HL-60 (cell line): ENCODE measurements at regions not wholly inside any gene's neighbourhood (a gene's known extent, or its start where the extent isn't known, plus 50 kb on each side); places are given as distances from the start of the nearest gene placed in this dataset.

ENCODE experiments used
- DNase-seq, 2 experiments: peaks; one replicate each; pipeline ENCODE4 v3.0.0-alpha.2; 2010 to 2020; ENCODE audit warnings: low read depth in 1 of 2, low spot score in 1 of 2
- H3K27ac ChIP-seq: fragments of 250-450 bp; sonication (Bioruptor Pico); replicated peaks from 2 replicates; pipeline ENCODE4 v1.5.1; 2020; ENCODE audit warnings: mild to moderate bottlenecking, moderate library complexity
- H3K27me3 ChIP-seq: fragments of 250-450 bp; sonication (Bioruptor Pico); 2 replicates; pipeline ENCODE4 v1.5.1; 2021; ENCODE audit warnings: mild to moderate bottlenecking, moderate library complexity; ENCODE audit not compliant: insufficient read depth, poor library complexity, severe bottlenecking
- H3K4me3 ChIP-seq: replicated peaks from 2 replicates; pipeline ENCODE4 v1.5.1; 2011; ENCODE audit warnings: mild to moderate bottlenecking, control low read depth, low read length; ENCODE audit not compliant: insufficient read depth
- CTCF ChIP-seq: IDR thresholded peaks from one replicate; pipeline ENCODE4 v1.5.1; 2011; ENCODE audit warnings: low read length, control low read depth, inconsistent platforms; ENCODE audit not compliant: insufficient read depth
- GABPA ChIP-seq: IDR thresholded peaks from 2 replicates; pipeline ENCODE4 v1.6.1; 2012; ENCODE audit warnings: low read depth
- POLR2AphosphoS5 ChIP-seq: IDR thresholded peaks from 2 replicates; pipeline ENCODE4 v1.6.1; 2012; ENCODE audit warnings: low read depth
- REST ChIP-seq: IDR thresholded peaks from 2 replicates; pipeline ENCODE4 v1.6.1; 2012; ENCODE audit warnings: low read depth; ENCODE audit not compliant: insufficient replicate concordance
- SPI1 ChIP-seq: IDR thresholded peaks from 2 replicates; pipeline ENCODE4 v1.6.1; 2012; ENCODE audit warnings: low read depth, mild to moderate bottlenecking, borderline replicate concordance

GRCh38 chr18:78092901-78093300, 843.3 kb downstream of the GALR1 start:
- DNase-seq: no peak
- TF ChIP-seq CTCF (no peak), POLR2AphosphoS5 (no peak), GABPA (no peak), REST (no peak), SPI1 (no peak)
- no peak overlapping the region for H3K4me3 ChIP-seq
- no peaks in the 10 kb centered on the region for H3K27me3 ChIP-seq
- H3K27ac ChIP-seq: no peak overlapping the region

DNA sequence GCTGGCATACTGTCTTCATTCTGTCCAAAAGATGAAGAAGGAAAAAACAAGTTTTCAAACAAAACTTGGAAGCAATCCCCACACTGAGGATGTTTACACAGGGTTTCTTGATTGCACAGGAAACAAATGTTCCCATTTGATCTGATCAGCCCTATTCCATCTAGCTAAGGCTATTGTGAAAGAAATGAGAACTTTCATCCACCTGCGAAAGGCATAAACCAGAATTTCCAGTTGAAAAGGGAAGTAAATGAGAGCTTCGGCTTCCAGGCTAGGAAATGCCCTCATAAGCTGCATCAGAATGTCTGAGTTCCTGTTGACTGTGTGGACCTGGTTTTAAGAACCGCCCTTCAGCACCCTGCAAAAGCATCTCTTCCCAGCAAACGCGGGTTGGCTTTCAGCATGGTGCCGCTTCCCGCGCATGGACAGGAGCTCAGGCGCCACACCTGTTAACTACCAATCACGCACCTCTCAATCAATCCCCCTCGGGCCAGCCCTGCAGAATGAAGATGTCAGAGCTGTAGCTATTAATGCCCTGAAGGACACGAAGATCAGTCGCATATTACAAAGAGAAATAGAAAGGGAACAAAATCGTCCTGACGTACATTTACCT, 850.4 kb downstream of the GALR1 start:
- no peak overlapping the region for H3K27ac ChIP-seq
- DNase-seq: no peak
- no peak overlapping the region for H3K4me3 ChIP-seq
- no peak for TF ChIP-seq CTCF
- H3K27me3 ChIP-seq: no peaks in the 10 kb centered on the region

- TF ChIP-seq POLR2AphosphoS5 (no peak), SPI1 (no peak), REST (no peak), CTCF (no peak), GABPA (no peak)
- Histone ChIP-seq H3K27ac (no peak overlapping the region), H3K27me3 (no peaks in the 10 kb centered on the region), H3K4me3 (no peak overlapping the region)
- no peak for DNase-seq
Measured at GRCh38 chr18:78101091-78101490, 851.4 kb downstream of the GALR1 start.

DNA sequence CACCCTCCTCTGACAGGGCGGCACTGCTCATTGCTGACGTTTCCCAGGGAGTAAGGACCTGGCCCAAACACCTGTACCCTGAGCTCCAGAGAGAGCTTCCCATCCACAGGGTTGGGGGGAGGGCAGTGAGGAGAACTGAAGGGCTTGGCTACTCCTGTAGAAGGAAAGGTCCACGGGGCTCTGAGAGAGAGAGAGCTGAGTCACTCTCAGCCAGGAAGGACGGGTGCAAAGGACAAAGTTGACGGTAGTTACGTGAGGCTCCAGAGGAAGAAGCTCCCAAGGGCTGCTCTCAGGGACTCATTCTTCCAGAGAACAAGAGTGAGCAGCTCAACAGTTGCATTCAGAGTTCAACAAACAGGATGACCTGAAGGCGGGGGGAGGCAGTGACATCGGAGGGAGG, 852.5 kb downstream of the GALR1 start:
- Histone ChIP-seq H3K27me3 (no peaks in the 10 kb centered on the region), H3K27ac (no peak overlapping the region)
- no peak for TF ChIP-seq CTCF
- TF ChIP-seq GABPA: no peak
- no peak for TF ChIP-seq POLR2AphosphoS5
- TF ChIP-seq SPI1: no peak
- TF ChIP-seq REST: no peak

More for the DNA sequence above, 852.5 kb downstream of the GALR1 start:
- no peak overlapping the region for H3K4me3 ChIP-seq
- no peak for DNase-seq
